ENCODE measurements at regions not wholly inside any gene's neighbourhood (a gene's known extent, or its start where the extent isn't known, plus 50 kb on each side); places are given as distances from the start of the nearest gene placed in this dataset.

GRCh38 chr5:82340799-82341198 lies 62.6 kb upstream of the RPS23 start:
- Mint-ChIP-seq H3K4me3 (no peak overlapping the region), H3K4me1 (ENCODE audit: unreplicated experiment) (peaks cover 8% of the 10 kb centered on the region), H3K36me3 (no peaks in the 10 kb centered on the region), H3K27ac (no peak overlapping the region), H3K9me3 (no peaks in the 10 kb centered on the region), H3K27me3 (peaks cover 3% of the 10 kb centered on the region)
- TF ChIP-seq CTCF (conservative IDR thresholded peaks at IDR 0.05): no peak
- DNase-seq (ENCODE audit: extremely low spot score, unreplicated experiment): no peak

GRCh38 chr5:82339792-82340191 lies 61.6 kb upstream of the RPS23 start:
- Mint-ChIP-seq H3K4me3 (no peak overlapping the region), H3K27me3 (peaks cover 3% of the 10 kb centered on the region), H3K9me3 (no peaks in the 10 kb centered on the region), H3K27ac (no peak overlapping the region), H3K4me1 (ENCODE audit: unreplicated experiment) (peaks cover 3% of the 10 kb centered on the region), H3K36me3 (no peaks in the 10 kb centered on the region)
- no peak for DNase-seq (ENCODE audit: extremely low spot score, unreplicated experiment)
- no peak for TF ChIP-seq CTCF (conservative IDR thresholded peaks at IDR 0.05)

GRCh38 chr5:82338771-82339373 lies 60.7 kb upstream of the RPS23 start:
- no peak for DNase-seq (ENCODE audit: extremely low spot score, unreplicated experiment)
- no peak for TF ChIP-seq CTCF (conservative IDR thresholded peaks at IDR 0.05)
- Mint-ChIP-seq H3K36me3 (no peaks in the 10 kb centered on the region), H3K4me3 (no peak overlapping the region), H3K27me3 (peaks cover 3% of the 10 kb centered on the region), H3K27ac (no peak overlapping the region), H3K4me1 (ENCODE audit: unreplicated experiment) (peaks cover 3% of the 10 kb centered on the region), H3K9me3 (no peaks in the 10 kb centered on the region)

- peaks cover 8% of the 10 kb centered on the region for H3K4me1 Mint-ChIP-seq (ENCODE audit: unreplicated experiment)
- H3K27me3 Mint-ChIP-seq: peaks cover 3% of the 10 kb centered on the region
- no peak for TF ChIP-seq CTCF (conservative IDR thresholded peaks at IDR 0.05)
- H3K27ac Mint-ChIP-seq: no peak overlapping the region
- H3K4me3 Mint-ChIP-seq: no peak overlapping the region
- H3K36me3 Mint-ChIP-seq: no peaks in the 10 kb centered on the region
- H3K9me3 Mint-ChIP-seq: no peaks in the 10 kb centered on the region
- DNase-seq (ENCODE audit: extremely low spot score, unreplicated experiment): no peak
Observed at GRCh38 chr5:82336959-82337351, 58.8 kb upstream of the RPS23 start.

- no peak for DNase-seq (ENCODE audit: extremely low spot score, unreplicated experiment)
- peaks cover 3% of the 10 kb centered on the region for H3K27me3 Mint-ChIP-seq
- no peak overlapping the region for H3K27ac Mint-ChIP-seq
- H3K9me3 Mint-ChIP-seq: no peaks in the 10 kb centered on the region
- no peaks in the 10 kb centered on the region for H3K36me3 Mint-ChIP-seq
- H3K4me1 Mint-ChIP-seq (ENCODE audit: unreplicated experiment): peaks cover 8% of the 10 kb centered on the region
- no peak for TF ChIP-seq CTCF (conservative IDR thresholded peaks at IDR 0.05)
- no peak overlapping the region for H3K4me3 Mint-ChIP-seq
Observed at GRCh38 chr5:82336226-82336958, 58.2 kb upstream of the RPS23 start.

All from type B pancreatic cell (in vitro differentiated cells).